Fibroblast of villous mesenchyme (primary cell): ENCODE measurements at regions not wholly inside any gene's neighbourhood (a gene's known extent, or its start where the extent isn't known, plus 50 kb on each side); places are given as distances from the start of the nearest gene placed in this dataset.

Experiments
- DNase-seq: peaks from one replicate; pipeline ENCODE4 v3.0.0-alpha.2; 2010; ENCODE audit warnings: low read depth
- H3K4me3 ChIP-seq: 2 replicates; pipeline ENCODE4 v1.5.1; 2011; ENCODE audit warnings: low read depth, mild to moderate bottlenecking, low read length
- CTCF ChIP-seq: IDR thresholded peaks from 2 replicates; pipeline ENCODE4 v1.5.1; 2012; ENCODE audit warnings: low read depth, mild to moderate bottlenecking, low read length; ENCODE audit not compliant: insufficient read depth

- no peak for DNase-seq
- TF ChIP-seq CTCF = no peak
- H3K4me3 ChIP-seq = no peak overlapping the region
Observed at GRCh38 chr15:62488387-62488786, 323.3 kb upstream of the C2CD4B start.

GRCh38 chr15:62491642-62492041 is 326.6 kb upstream of the C2CD4B start:
- no peak overlapping the region for H3K4me3 ChIP-seq
- no peak for TF ChIP-seq CTCF
- peak; percentile 78 for DNase-seq

GRCh38 chr15:62492900-62493299 is 327.8 kb upstream of the C2CD4B start:
- no peak for DNase-seq
- no peak overlapping the region for H3K4me3 ChIP-seq
- TF ChIP-seq CTCF = no peak

- no peak for TF ChIP-seq CTCF
- no peak for DNase-seq
- H3K4me3 ChIP-seq = no peak overlapping the region
Observed at GRCh38 chr15:62494197-62494596, 329.1 kb upstream of the C2CD4B start.

DNA sequence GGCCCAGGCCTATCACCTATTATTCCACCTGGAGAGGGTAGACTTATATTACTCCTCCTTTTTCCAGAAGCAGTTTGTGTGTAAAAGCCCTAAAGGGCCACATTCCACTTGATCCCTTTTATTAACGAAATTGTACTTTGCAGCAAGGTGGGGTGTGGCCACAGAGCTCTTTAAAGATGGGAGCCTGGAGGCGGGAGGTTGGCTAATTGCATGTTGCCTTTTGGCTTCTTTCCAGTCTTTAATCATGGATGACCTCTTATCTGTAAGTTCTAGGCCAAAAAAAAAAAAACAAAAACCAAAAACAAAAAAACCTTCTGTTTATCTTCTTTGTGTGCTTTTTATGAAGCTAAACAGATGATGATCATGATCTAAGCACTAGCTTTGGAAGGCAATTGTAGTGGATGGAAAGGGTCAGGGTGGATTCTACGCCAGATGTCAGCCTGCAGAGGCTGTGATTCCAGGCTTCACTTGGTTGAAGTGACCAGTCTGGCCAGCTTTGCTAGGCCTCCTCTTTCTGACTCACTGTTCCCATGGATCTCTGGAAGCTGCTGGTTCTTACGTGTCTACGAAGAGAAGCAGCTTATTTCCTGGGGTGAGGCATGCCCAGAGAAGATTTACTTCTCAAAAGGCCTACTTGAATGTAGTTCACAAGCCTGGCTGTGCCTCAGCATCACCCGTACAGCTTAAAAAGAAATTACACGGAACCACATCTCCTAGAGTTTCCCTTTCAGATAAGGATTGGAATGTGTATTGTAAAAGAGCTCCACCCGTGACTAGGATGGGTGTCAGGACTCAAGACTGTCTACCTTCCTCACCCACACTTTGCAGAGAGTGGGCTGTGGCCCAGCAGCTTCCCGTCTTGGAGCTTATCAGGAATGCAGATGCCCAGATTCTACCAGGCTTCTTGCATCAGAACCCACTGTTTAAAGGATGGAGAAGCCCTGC is 330.9 kb upstream of the C2CD4B start:
- peak; percentile 90 for DNase-seq
- H3K4me3 ChIP-seq = no peak overlapping the region
- no peak for TF ChIP-seq CTCF

DNA sequence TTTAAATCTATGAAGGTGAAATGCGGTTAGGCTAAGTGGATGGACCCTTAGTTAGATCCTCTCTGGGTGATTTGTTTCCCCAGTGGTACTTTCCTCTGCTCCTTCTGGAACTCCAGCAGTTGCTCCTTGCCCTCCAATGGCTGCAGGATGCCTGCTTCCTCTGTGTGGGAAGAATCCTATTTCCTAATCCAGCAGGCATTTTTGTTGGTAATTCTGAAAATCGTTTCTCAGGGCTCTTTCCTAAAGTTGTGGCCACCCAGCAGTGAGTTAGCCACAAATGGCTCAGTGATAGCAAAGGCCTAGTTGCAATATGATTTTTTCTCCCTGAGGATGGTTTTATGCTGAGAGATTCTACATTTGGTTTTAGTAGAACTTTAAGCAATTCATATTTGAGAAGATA is 332.3 kb upstream of the C2CD4B start:
- peak; percentile 44 for DNase-seq
- no peak overlapping the region for H3K4me3 ChIP-seq
- no peak for TF ChIP-seq CTCF
